MM.1S (cell line): ENCODE measurements at regions not wholly inside any gene's neighbourhood (a gene's known extent, or its start where the extent isn't known, plus 50 kb on each side); places are given as distances from the start of the nearest gene placed in this dataset.

Source experiments
- DNase-seq: peaks from one replicate; pipeline ENCODE4 v3.0.0-alpha.2; 2015
- H2AFZ ChIP-seq: fragments of 300-600 bp; sonication (generic); 2 replicates; pipeline ENCODE4 v1.6.0; 2016; ENCODE audit warnings: antibody characterized with exemption, low read length
- H3F3A ChIP-seq: fragments of 300-600 bp; sonication (generic); 2 replicates; pipeline ENCODE4 v1.6.1; 2016; ENCODE audit warnings: mild to moderate bottlenecking, antibody characterized with exemption, low read length, moderate library complexity, mixed read lengths; ENCODE audit not compliant: insufficient read depth
- H3K27ac ChIP-seq: fragments of 300-600 bp; sonication (generic); 2 replicates; pipeline ENCODE4 v1.5.1; 2016; ENCODE audit warnings: mild to moderate bottlenecking, low read length
- H3K27me3 ChIP-seq: fragments of 300-600 bp; sonication (generic); replicated peaks from 2 replicates; pipeline ENCODE4 v1.6.0; 2016; ENCODE audit warnings: low read length; ENCODE audit not compliant: insufficient read depth
- H3K36me3 ChIP-seq: fragments of 300-600 bp; sonication (generic); replicated peaks from 2 replicates; pipeline ENCODE4 v1.6.1; 2016; ENCODE audit warnings: mild to moderate bottlenecking, low read length, mixed read lengths; ENCODE audit not compliant: insufficient read depth
- H3K4me1 ChIP-seq: fragments of 300-600 bp; sonication (generic); 2 replicates; pipeline ENCODE4 v1.6.1; 2016; ENCODE audit warnings: low read length, mixed read lengths
- H3K4me2 ChIP-seq: fragments of 300-600 bp; sonication (generic); 2 replicates; pipeline ENCODE4 v1.6.0; 2016; ENCODE audit warnings: low read depth, low read length
- H3K4me3 ChIP-seq: fragments of 300-600 bp; sonication (generic); 2 replicates; pipeline ENCODE4 v1.5.1; 2016; ENCODE audit warnings: low read length, mixed read lengths
- H3K79me2 ChIP-seq: fragments of 300-600 bp; sonication (generic); 2 replicates; pipeline ENCODE4 v1.6.1; 2016; ENCODE audit warnings: mixed run types, low read length, mixed read lengths
- H3K9ac ChIP-seq: fragments of 300-600 bp; sonication (generic); 2 replicates; pipeline ENCODE4 v1.6.1; 2016; ENCODE audit warnings: low read length, mixed read lengths
- H3K9me2 ChIP-seq: fragments of 300-600 bp; sonication (generic); replicated peaks from 2 replicates; pipeline ENCODE4 v1.6.1; 2016; ENCODE audit warnings: mild to moderate bottlenecking, low read length, mixed read lengths; ENCODE audit not compliant: insufficient read depth
- H3K9me3 ChIP-seq: fragments of 300-600 bp; sonication (generic); replicated peaks from 2 replicates; pipeline ENCODE4 v1.6.1; 2016; ENCODE audit warnings: mild to moderate bottlenecking, low read length, mixed read lengths; ENCODE audit not compliant: insufficient read depth
- H4K20me1 ChIP-seq: fragments of 300-600 bp; sonication (generic); 2 replicates; pipeline ENCODE4 v1.6.1; 2016; ENCODE audit warnings: mild to moderate bottlenecking, low read length, moderate library complexity, mixed read lengths; ENCODE audit not compliant: insufficient read depth
- EZH2 ChIP-seq: fragments of 300-600 bp; sonication (generic); optimal IDR thresholded peaks from 2 replicates; pipeline ENCODE3; 2017; ENCODE audit warnings: low read depth, mild to moderate bottlenecking, antibody characterized with exemption, low read length, mixed read lengths
- EZH2phosphoT487 ChIP-seq: fragments of 300-600 bp; sonication (generic); IDR thresholded peaks from 2 replicates; pipeline ENCODE4 v1.6.1; 2018; ENCODE audit warnings: antibody characterized with exemption, low read length
- TF ChIP-seq, protein P1 (sequence below): fragments of 300-600 bp; sonication (generic); IDR thresholded peaks from 2 replicates; pipeline ENCODE4 v1.5.1; 2016; ENCODE audit warnings: antibody characterized with exemption, low read length, mixed read lengths

- no peak overlapping the region for H3K9ac ChIP-seq
- TF ChIP-seq EZH2 (no peak), EZH2phosphoT487 (no peak)
- TF ChIP-seq, protein P1, sequence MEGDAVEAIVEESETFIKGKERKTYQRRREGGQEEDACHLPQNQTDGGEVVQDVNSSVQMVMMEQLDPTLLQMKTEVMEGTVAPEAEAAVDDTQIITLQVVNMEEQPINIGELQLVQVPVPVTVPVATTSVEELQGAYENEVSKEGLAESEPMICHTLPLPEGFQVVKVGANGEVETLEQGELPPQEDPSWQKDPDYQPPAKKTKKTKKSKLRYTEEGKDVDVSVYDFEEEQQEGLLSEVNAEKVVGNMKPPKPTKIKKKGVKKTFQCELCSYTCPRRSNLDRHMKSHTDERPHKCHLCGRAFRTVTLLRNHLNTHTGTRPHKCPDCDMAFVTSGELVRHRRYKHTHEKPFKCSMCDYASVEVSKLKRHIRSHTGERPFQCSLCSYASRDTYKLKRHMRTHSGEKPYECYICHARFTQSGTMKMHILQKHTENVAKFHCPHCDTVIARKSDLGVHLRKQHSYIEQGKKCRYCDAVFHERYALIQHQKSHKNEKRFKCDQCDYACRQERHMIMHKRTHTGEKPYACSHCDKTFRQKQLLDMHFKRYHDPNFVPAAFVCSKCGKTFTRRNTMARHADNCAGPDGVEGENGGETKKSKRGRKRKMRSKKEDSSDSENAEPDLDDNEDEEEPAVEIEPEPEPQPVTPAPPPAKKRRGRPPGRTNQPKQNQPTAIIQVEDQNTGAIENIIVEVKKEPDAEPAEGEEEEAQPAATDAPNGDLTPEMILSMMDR = no peak
- H3K4me2 ChIP-seq = no peak overlapping the region
- H3K4me3 ChIP-seq = no peak overlapping the region
- H4K20me1 ChIP-seq = no peaks in the 10 kb centered on the region
- no peaks in the 10 kb centered on the region for H3K9me3 ChIP-seq
- no peak overlapping the region for H3K27ac ChIP-seq
- H3K36me3 ChIP-seq = no peaks in the 10 kb centered on the region
- H3K79me2 ChIP-seq = no peaks in the 10 kb centered on the region
- H3F3A ChIP-seq = no peaks in the 10 kb centered on the region
- DNase-seq = no peak
- H3K9me2 ChIP-seq = no peaks in the 10 kb centered on the region
- no peaks in the 10 kb centered on the region for H3K4me1 ChIP-seq
- no peak overlapping the region for H2AFZ ChIP-seq
- H3K27me3 ChIP-seq = no peaks in the 10 kb centered on the region; the same call in 1 of the 2 replicates
Observed at GRCh38 chr11:95515371-95515770, 274.2 kb downstream of the FAM76B start.

DNA sequence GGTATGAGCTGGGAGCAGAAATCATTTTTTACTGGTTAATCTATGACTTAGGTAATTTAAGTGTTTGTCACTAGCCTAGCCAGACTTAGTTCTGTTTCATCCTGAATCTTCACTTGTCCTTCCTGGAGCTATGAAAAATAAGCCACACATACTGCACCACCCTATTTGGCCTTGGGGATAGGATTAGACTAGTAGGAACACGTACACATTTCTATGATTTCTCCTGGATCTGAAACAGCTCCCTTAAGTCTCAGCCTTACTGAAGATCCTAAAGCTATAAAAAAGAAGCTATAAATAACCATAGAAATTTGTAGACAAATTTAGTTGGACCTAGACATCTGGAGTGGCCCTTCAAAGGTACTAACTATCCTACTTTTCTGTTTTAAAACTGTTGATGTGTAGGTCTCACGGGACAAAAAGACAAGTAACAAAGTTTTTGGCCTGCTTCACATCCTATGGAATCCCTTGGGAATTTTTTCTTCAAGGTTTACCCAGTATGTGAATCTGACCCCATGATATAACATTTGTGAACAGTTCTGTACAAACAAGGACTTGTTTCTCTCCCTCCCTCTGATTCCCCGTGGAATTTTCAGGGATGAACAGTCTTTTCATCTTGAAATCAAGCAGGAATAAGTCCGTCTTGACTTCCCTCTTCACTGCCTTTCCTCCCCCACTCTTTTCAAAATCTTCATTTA is 275.0 kb downstream of the FAM76B start:
- no peak for DNase-seq
- no peaks in the 10 kb centered on the region for H3K9me2 ChIP-seq
- no peak overlapping the region for H3K9ac ChIP-seq
- TF ChIP-seq EZH2 = no peak
- no peak for TF ChIP-seq EZH2phosphoT487
- TF ChIP-seq, protein P1 = no peak
- H3K27me3 ChIP-seq = no peaks in the 10 kb centered on the region; the same call in 1 of the 2 replicates
- no peaks in the 10 kb centered on the region for H3K79me2 ChIP-seq
- no peaks in the 10 kb centered on the region for H3K36me3 ChIP-seq
- no peaks in the 10 kb centered on the region for H3K9me3 ChIP-seq
- no peaks in the 10 kb centered on the region for H3F3A ChIP-seq
- no peaks in the 10 kb centered on the region for H4K20me1 ChIP-seq
- no peaks in the 10 kb centered on the region for H3K4me1 ChIP-seq
- no peak overlapping the region for H2AFZ ChIP-seq
- H3K4me2 ChIP-seq = no peak overlapping the region
- no peak overlapping the region for H3K27ac ChIP-seq
- H3K4me3 ChIP-seq = no peak overlapping the region

DNA sequence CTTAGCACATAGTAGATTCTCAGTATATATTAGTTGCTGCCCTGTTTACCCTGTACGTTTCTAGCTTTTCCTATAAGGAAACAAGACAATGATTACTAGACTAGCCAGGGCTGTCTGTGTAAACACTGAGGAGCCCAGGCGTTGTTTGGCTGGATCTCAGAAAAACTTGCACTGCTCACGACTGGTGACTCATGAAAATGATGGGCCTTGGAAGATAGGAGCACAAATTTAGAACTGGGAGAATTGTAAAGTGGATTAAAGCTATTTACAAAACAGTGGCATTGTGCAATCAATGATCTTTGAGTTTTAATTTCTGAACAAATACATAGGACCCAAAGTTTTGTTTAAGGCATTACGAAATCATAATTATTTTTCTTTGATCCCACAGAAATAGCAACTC is 276.9 kb downstream of the FAM76B start:
- no peak overlapping the region for H2AFZ ChIP-seq

More for the DNA sequence above, 276.9 kb downstream of the FAM76B start:
- H3K9me3 ChIP-seq = no peaks in the 10 kb centered on the region
- H3K9ac ChIP-seq = no peak overlapping the region
- H4K20me1 ChIP-seq = no peaks in the 10 kb centered on the region
- H3K4me2 ChIP-seq = no peak overlapping the region
- TF ChIP-seq EZH2 (no peak), EZH2phosphoT487 (no peak)
- TF ChIP-seq, protein P1 = no peak
- DNase-seq = no peak
- H3K4me3 ChIP-seq = no peak overlapping the region
- no peaks in the 10 kb centered on the region for H3F3A ChIP-seq
- H3K27ac ChIP-seq = no peak overlapping the region
- H3K9me2 ChIP-seq = no peaks in the 10 kb centered on the region
- no peaks in the 10 kb centered on the region for H3K79me2 ChIP-seq
- H3K27me3 ChIP-seq = peaks cover 10% of the 10 kb centered on the region
- no peaks in the 10 kb centered on the region for H3K36me3 ChIP-seq
- no peaks in the 10 kb centered on the region for H3K4me1 ChIP-seq
